Stimulated activated CD4-positive, alpha-beta T cell treated with anti-CD3 and anti-CD28 coated beads, Interleukin-4, amount 100 ng/mL, for 1 hour (primary cell): ENCODE measurements at regions not wholly inside any gene's neighbourhood (a gene's known extent, or its start where the extent isn't known, plus 50 kb on each side); places are given as distances from the start of the nearest gene placed in this dataset.
"Not testable (repeated sequence)": the region's sequence is repeated elsewhere in the genome, so short reads cannot be mapped to it uniquely, and the experiment has no call there.

Source experiments
- DNase-seq: peaks from one replicate; pipeline ENCODE4 v3.0.0-alpha.2; 2020

- DNase-seq: no peak
Measured at GRCh38 chr5:39578887-39579497, 154.2 kb upstream of the DAB2 start.

GRCh38 chr5:39577529-39577928 is 152.7 kb upstream of the DAB2 start:
- no peak for DNase-seq

- no peak for DNase-seq
Measured at GRCh38 chr5:39570403-39571027, 145.7 kb upstream of the DAB2 start.

GRCh38 chr5:39569857-39570256 is 145.1 kb upstream of the DAB2 start:
- DNase-seq: no peak

- DNase-seq: no peak
Measured at GRCh38 chr5:39566891-39567290, 142.1 kb upstream of the DAB2 start.

- DNase-seq: no peak
Measured at GRCh38 chr5:39566029-39566428, 141.2 kb upstream of the DAB2 start.

- DNase-seq: no peak
Measured at GRCh38 chr5:39561421-39561820, 136.6 kb upstream of the DAB2 start.

GRCh38 chr5:39560726-39561125 is 135.9 kb upstream of the DAB2 start:
- no peak for DNase-seq

- no peak for DNase-seq
Measured at GRCh38 chr5:39559923-39560322, 135.1 kb upstream of the DAB2 start.

- DNase-seq: no peak
Measured at GRCh38 chr5:39558541-39558940, 133.8 kb upstream of the DAB2 start.

GRCh38 chr5:39555788-39556187 is 131.0 kb upstream of the DAB2 start:
- DNase-seq: no peak

- no peak for DNase-seq
Measured at GRCh38 chr5:39547553-39548154, 122.9 kb upstream of the DAB2 start.

- DNase-seq: no peak
Measured at GRCh38 chr5:39544941-39545340, 120.2 kb upstream of the DAB2 start.

GRCh38 chr5:39543335-39543734 is 118.6 kb upstream of the DAB2 start:
- no peak for DNase-seq

- DNase-seq: no peak
Measured at GRCh38 chr5:39542511-39543285, 117.9 kb upstream of the DAB2 start.

- no peak for DNase-seq
Measured at GRCh38 chr5:39541920-39542319, 117.1 kb upstream of the DAB2 start.

GRCh38 chr5:39539470-39539869 is 114.7 kb upstream of the DAB2 start:
- no peak for DNase-seq

GRCh38 chr5:39534690-39535089 is 109.9 kb upstream of the DAB2 start:
- no peak for DNase-seq

GRCh38 chr5:39533749-39534148 is 109.0 kb upstream of the DAB2 start:
- DNase-seq: no peak

GRCh38 chr5:39532511-39532910 is 107.7 kb upstream of the DAB2 start:
- no peak for DNase-seq

- DNase-seq: no peak
Measured at GRCh38 chr5:39531306-39531705, 106.5 kb upstream of the DAB2 start.

- no peak for DNase-seq
Measured at GRCh38 chr5:39526914-39527477, 102.2 kb upstream of the DAB2 start.

GRCh38 chr5:39525781-39526180 is 101.0 kb upstream of the DAB2 start:
- not testable (repeated sequence) for DNase-seq

- no peak for DNase-seq
Measured at GRCh38 chr5:39525271-39525670, 100.5 kb upstream of the DAB2 start.
